ENCODE measurements at regions not wholly inside any gene's neighbourhood (a gene's known extent, or its start where the extent isn't known, plus 50 kb on each side); places are given as distances from the start of the nearest gene placed in this dataset.

DNA sequence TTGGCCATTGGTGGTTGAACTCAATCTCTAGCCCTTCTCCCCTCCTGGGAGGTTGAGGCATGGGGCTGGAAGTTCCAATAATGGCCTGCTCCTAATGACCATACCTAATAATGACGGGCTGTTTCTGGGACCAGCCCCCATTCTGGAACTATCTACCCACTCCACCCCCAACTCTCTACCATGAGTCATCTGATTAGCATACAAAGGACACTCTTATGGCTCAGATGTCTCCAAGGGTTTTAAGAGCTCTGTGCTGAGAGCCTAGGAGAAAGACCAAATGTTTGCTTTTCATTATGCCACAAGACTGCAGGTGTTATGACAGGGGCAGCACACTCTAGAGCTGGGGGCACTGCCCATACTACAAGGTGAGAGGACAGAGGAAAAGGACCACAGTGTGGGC is 137.0 kb upstream of the NCKAP5 start:
- no peak overlapping the region for H2BK12ac ChIP-seq (ENCODE audit: low read depth, low read length)
- no peak overlapping the region for H3K23ac ChIP-seq (ENCODE audit: insufficient read length)
- no peak overlapping the region for H2AFZ ChIP-seq (ENCODE audit: low read length)
- H4K5ac ChIP-seq (ENCODE audit: insufficient read length, low read depth, low read length) = no peak overlapping the region
- H2BK20ac ChIP-seq (ENCODE audit: low read length) = no peak overlapping the region
- H2BK5ac ChIP-seq (ENCODE audit: low read depth, low read length) = no peak overlapping the region
- ChIA-PET POLR2A (ENCODE audit: partially characterized antibody) (no interaction called here), CTCF (ENCODE audit: partially characterized antibody) (interaction anchor here (1.0 kb wide), 1 partner anchor 9 kb away, joined by 3 read pairs; no protein-coding TSS in a partner anchor)
- no peak overlapping the region for H3K4me2 ChIP-seq (ENCODE audit: insufficient read depth in 1 of 2, low read depth in 2 of 2, low read length in 2 of 2)
- TF ChIP-seq TCF12 (IDR thresholded peaks at IDR 0.05; ENCODE audit: low read depth, low read length) (no peak), PHF8 (conservative IDR thresholded peaks at IDR 0.05; ENCODE audit: low read depth, low read length) (no peak), GTF2F1 (IDR thresholded peaks at IDR 0.05; ENCODE audit: borderline replicate concordance, low read depth, low read length) (no peak), SP2 (IDR thresholded peaks at IDR 0.05; ENCODE audit: low read length) (no peak), TAF7 (optimal IDR thresholded peaks at IDR 0.05; ENCODE audit: borderline replicate concordance, low read depth, low read length) (no peak), SIN3A (conservative IDR thresholded peaks at IDR 0.05 in 1 of 2, IDR thresholded peaks at IDR 0.05 in 1 of 2; ENCODE audit: low read depth in 1 of 2, low read length in 2 of 2) (no peak), TEAD4 (IDR thresholded peaks at IDR 0.05; ENCODE audit: low read depth, low read length) (no peak), SAP30 (IDR thresholded peaks at IDR 0.05; ENCODE audit: insufficient read depth, insufficient replicate concordance, low read length) (no peak), FOSL1 (IDR thresholded peaks at IDR 0.05; ENCODE audit: insufficient read depth, low read depth, low read length) (no peak), ZNF274 (IDR thresholded peaks at IDR 0.05; ENCODE audit: borderline replicate concordance, extremely low read depth, low read length) (no peak), TBP (IDR thresholded peaks at IDR 0.05; ENCODE audit: low read depth, low read length) (no peak), CEBPB (IDR thresholded peaks at IDR 0.05; ENCODE audit: low read depth, low read length) (no peak), RBBP5 (IDR thresholded peaks at IDR 0.05; ENCODE audit: borderline replicate concordance, low read depth, low read length) (no peak), KDM1A (IDR thresholded peaks at IDR 0.05; ENCODE audit: borderline replicate concordance, low read length) (no peak)
- TF ChIP-seq, protein P1, sequence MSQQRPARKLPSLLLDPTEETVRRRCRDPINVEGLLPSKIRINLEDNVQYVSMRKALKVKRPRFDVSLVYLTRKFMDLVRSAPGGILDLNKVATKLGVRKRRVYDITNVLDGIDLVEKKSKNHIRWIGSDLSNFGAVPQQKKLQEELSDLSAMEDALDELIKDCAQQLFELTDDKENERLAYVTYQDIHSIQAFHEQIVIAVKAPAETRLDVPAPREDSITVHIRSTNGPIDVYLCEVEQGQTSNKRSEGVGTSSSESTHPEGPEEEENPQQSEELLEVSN (IDR thresholded peaks at IDR 0.05) = no peak
- no peak overlapping the region for H3K9ac ChIP-seq (replicated peaks in 1 of 4; ENCODE audit: extremely low read depth in 1 of 4, low read depth in 3 of 4, low read length in 3 of 4)
- H3K14ac ChIP-seq (ENCODE audit: insufficient read length) = no peak overlapping the region
- no peak for FAIRE-seq
- H3K4me1 ChIP-seq (replicated peaks in 1 of 4; ENCODE audit: control insufficient read depth in 3 of 4, insufficient read depth in 4 of 4, low read length in 3 of 4) = no peaks in the 10 kb centered on the region
- H4K91ac ChIP-seq (replicated peaks; ENCODE audit: insufficient read length, low read length) = no peak overlapping the region
- no peak overlapping the region for H3K4me3 ChIP-seq (ENCODE audit: extremely low read depth in 1 of 4, insufficient read depth in 2 of 4, low read depth in 3 of 4, low read length in 4 of 4)
- no peak overlapping the region for H3K56ac ChIP-seq (replicated peaks; ENCODE audit: insufficient read length, low read depth, low read length)
- H4K8ac ChIP-seq (ENCODE audit: extremely low read depth, insufficient read depth, low read length) = no peak overlapping the region
- no peaks in the 10 kb centered on the region for H3K79me1 ChIP-seq (ENCODE audit: low read depth, low read length)
- H3K27ac ChIP-seq (ENCODE audit: low read depth, low read length) = no peak overlapping the region
- H3K18ac ChIP-seq (ENCODE audit: extremely low read depth, low read length) = no peak overlapping the region
- H2BK15ac ChIP-seq (ENCODE audit: low read length) = no peak overlapping the region
- peaks cover 3 to 5% of the 10 kb centered on the region in 2 experiments; a peak in 3 of 4 replicates for H3K9me3 ChIP-seq (ENCODE audit: insufficient read depth in 2 of 2, low read depth in 1 of 2, low read length in 1 of 2)
- no peaks in the 10 kb centered on the region for H3K23me2 ChIP-seq (ENCODE audit: low read depth, low read length)
- H4K20me1 ChIP-seq (replicated peaks in 1 of 2; ENCODE audit: control insufficient read depth in 1 of 2, insufficient read depth in 2 of 2, low read length in 2 of 2) = no peaks in the 10 kb centered on the region
- H3K27me3 ChIP-seq (replicated peaks in 1 of 4; ENCODE audit: control insufficient read depth in 3 of 4, extremely low read depth in 1 of 4, insufficient read depth in 3 of 4, low read length in 3 of 4) = no peaks in the 10 kb centered on the region
- no peak overlapping the region for H2BK120ac ChIP-seq (replicated peaks; ENCODE audit: low read depth, low read length)
- H3K79me2 ChIP-seq (ENCODE audit: control insufficient read depth in 1 of 2, insufficient read depth in 2 of 2, low read length in 2 of 2) = no peaks in the 10 kb centered on the region
- H3K36me3 ChIP-seq (ENCODE audit: control insufficient read depth in 2 of 4, insufficient read depth in 4 of 4, low read length in 3 of 4) = no peaks in the 10 kb centered on the region
- DNase-seq (ENCODE audit: low read depth in 1 of 2, low spot score in 2 of 2) = no peak
- no peak overlapping the region for H3K4ac ChIP-seq (replicated peaks; ENCODE audit: insufficient read length, low read depth, low read length)
- H2AK5ac ChIP-seq (ENCODE audit: low read depth, low read length) = no peak overlapping the region
- WGBS, 2 experiments (ENCODE audit: extremely low coverage in 1 of 2, insufficient coverage in 1 of 2, insufficient read length in 1 of 2, insufficient replicate concordance in 2 of 2, low coverage in 1 of 2, low lambda C conversion rate in 2 of 2, missing lambda C conversion rate in 1 of 2) = 91% methylated on average over 1 of the region's 1 CpG; no CpG with 5 or more reads in 1 of the 2 experiments

Data from H1 (cell line).